IMR-90 (cell line): ENCODE measurements at regions not wholly inside any gene's neighbourhood (a gene's known extent, or its start where the extent isn't known, plus 50 kb on each side); places are given as distances from the start of the nearest gene placed in this dataset.
"Not testable (repeated sequence)": the region's sequence is repeated elsewhere in the genome, so short reads cannot be mapped to it uniquely, and the experiment has no call there.

Experiments used
- ATAC-seq: fragments of 200-7000 bp; cut with Tn5 transposase; 2 replicates; pipeline ENCODE4 v1.9.1; 2020; ENCODE audit warnings: low read depth, mild to moderate bottlenecking, moderate library complexity
- BruUV-seq: library from RNA; stranded (reverse); fragments of 400-500 nt; replicated peaks from 2 replicates; lab custom pipeline; 2021; lab: Mats Ljungman, UMichigan
- CTCF ChIA-PET: fragments of 300-600 bp; formaldehyde crosslinking; extraction: SDS; loops from one replicate; lab custom pipeline; 2021; ENCODE audit warnings: antibody characterized with exemption; lab: Yijun Ruan, JAX
- POLR2A ChIA-PET: fragments of 300-600 bp; sonication (Branson Sonifier 250); formaldehyde crosslinking; loops from one replicate; lab custom pipeline; 2022; ENCODE audit warnings: antibody characterized with exemption; ENCODE audit not compliant: unreplicated experiment; lab: Charles Lee
- DNase-seq: peaks from one replicate; pipeline ENCODE4 v3.0.0; 2013
- H2AFZ ChIP-seq: replicated peaks from 2 replicates; pipeline ENCODE3; 2013; ENCODE audit warnings: low read length, mild to moderate bottlenecking; ENCODE audit not compliant: poor library complexity
- H2AK5ac ChIP-seq: 2 replicates; pipeline ENCODE4 v1.6.1; 2013; ENCODE audit warnings: low read depth, low read length, inconsistent platforms
- H2AK9ac ChIP-seq: replicated peaks from 2 replicates; pipeline ENCODE3; 2013; ENCODE audit warnings: mild to moderate bottlenecking, low read depth, low read length, moderate library complexity; ENCODE audit not compliant: poor library complexity
- H2BK120ac ChIP-seq: 2 replicates; pipeline ENCODE4 v1.6.1; 2013; ENCODE audit warnings: low read depth, low read length, inconsistent platforms
- H2BK15ac ChIP-seq: 3 replicates; pipeline ENCODE4 v1.6.1; 2013; ENCODE audit warnings: low read depth, low read length, inconsistent platforms
- H2BK20ac ChIP-seq: 2 replicates; pipeline ENCODE4 v1.6.1; 2013; ENCODE audit warnings: low read depth, mild to moderate bottlenecking, inconsistent platforms, low read length, moderate library complexity
- H2BK5ac ChIP-seq: 2 replicates; pipeline ENCODE4 v1.6.1; 2013; ENCODE audit warnings: mild to moderate bottlenecking, low read depth, low read length, inconsistent platforms; ENCODE audit not compliant: poor library complexity, severe bottlenecking
- H3K14ac ChIP-seq: replicated peaks from 2 replicates; pipeline ENCODE4 v1.6.1; 2013; ENCODE audit warnings: low read depth, low read length, inconsistent platforms
- H3K18ac ChIP-seq: 2 replicates; pipeline ENCODE4 v1.6.1; 2013; ENCODE audit warnings: low read depth, low read length, control low read depth
- H3K23ac ChIP-seq: 2 replicates; pipeline ENCODE4 v1.6.1; 2013; ENCODE audit warnings: low read depth, low read length, inconsistent platforms
- H3K27ac ChIP-seq: 2 replicates; pipeline ENCODE4 v1.5.1; 2013; ENCODE audit warnings: mild to moderate bottlenecking, control low read depth, low read length; ENCODE audit not compliant: insufficient read depth
- H3K27me3 ChIP-seq: 2 replicates; pipeline ENCODE4 v1.6.1; 2013; ENCODE audit warnings: low read length; ENCODE audit not compliant: control insufficient read depth, insufficient read depth
- H3K36me3 ChIP-seq: 2 replicates; pipeline ENCODE4 v1.6.1; 2013; ENCODE audit warnings: low read length, mixed read lengths; ENCODE audit not compliant: control insufficient read depth, insufficient read depth
- H3K4ac ChIP-seq: 2 replicates; pipeline ENCODE4 v1.6.1; 2013; ENCODE audit warnings: low read depth, low read length, inconsistent platforms
- H3K4me1 ChIP-seq: 2 replicates; pipeline ENCODE4 v1.6.1; 2013; ENCODE audit warnings: low read length, mixed read lengths; ENCODE audit not compliant: control insufficient read depth, insufficient read depth
- H3K4me2 ChIP-seq: 2 replicates; pipeline ENCODE4 v1.6.1; 2013; ENCODE audit warnings: low read depth, mild to moderate bottlenecking, control low read depth, low read length, moderate library complexity
- H3K4me3 ChIP-seq: 2 replicates; pipeline ENCODE4 v1.5.1; 2013; ENCODE audit warnings: low read depth, mild to moderate bottlenecking, control low read depth, low read length, moderate library complexity; ENCODE audit not compliant: insufficient read depth
- H3K56ac ChIP-seq: 2 replicates; pipeline ENCODE4 v1.6.1; 2013; ENCODE audit warnings: low read length, inconsistent platforms; ENCODE audit not compliant: insufficient read depth; ENCODE audit errors: extremely low read depth
- H3K79me1 ChIP-seq, 2 experiments: 2 replicates each; pipeline ENCODE4 v1.6.1; 2013; ENCODE audit warnings: low read length in 2 of 2, inconsistent platforms in 1 of 2, low read depth in 1 of 2
- H3K9ac ChIP-seq: 2 replicates; pipeline ENCODE4 v1.6.1; 2013; ENCODE audit warnings: low read depth, low read length, control low read depth
- H3K9me1 ChIP-seq: 2 replicates; pipeline ENCODE4 v1.6.1; 2013; ENCODE audit warnings: low read length, inconsistent platforms; ENCODE audit not compliant: insufficient read depth
- H3K9me3 ChIP-seq: 2 replicates; pipeline ENCODE4 v1.6.1; 2013; ENCODE audit warnings: low read length; ENCODE audit not compliant: control insufficient read depth, insufficient read depth
- H4K20me1 ChIP-seq: 2 replicates; pipeline ENCODE4 v1.6.1; 2013; ENCODE audit warnings: low read length, inconsistent platforms; ENCODE audit not compliant: insufficient read depth
- H4K5ac ChIP-seq: 2 replicates; pipeline ENCODE4 v1.6.1; 2013; ENCODE audit warnings: mild to moderate bottlenecking, low read depth, low read length, control low read depth
- H4K8ac ChIP-seq, 2 experiments: 2 replicates each; pipeline ENCODE4 v1.6.1; 2013; ENCODE audit warnings: low read depth in 2 of 2, low read length in 2 of 2, control low read depth in 1 of 2, inconsistent platforms in 1 of 2
- H4K91ac ChIP-seq: 2 replicates; pipeline ENCODE4 v1.6.1; 2013; ENCODE audit warnings: low read depth, low read length, inconsistent platforms; ENCODE audit not compliant: insufficient read depth
- whole genome bisulfite sequencing, 2 experiments: methylation state at CpG; one replicate each; pipeline versions ENCODE4 v1.1.5 to v1.1.7; 2013; ENCODE audit warnings: missing lambda C conversion rate in 2 of 2; ENCODE audit not compliant: insufficient read length in 1 of 2; ENCODE audit errors: extremely low coverage in 2 of 2; 5-methylcytosine and 5-hydroxymethylcytosine counted together
- dilution Hi-C: fragments of 300-500 bp; cut with HindIII; formaldehyde crosslinking; loops from one replicate; pipeline ENCODE4 v1.14.3; 2018; ENCODE audit warnings: low sequenced_read_pairs; ENCODE audit not compliant: unreplicated experiment
- in situ Hi-C: fragments of 300-500 bp; cut with MboI; formaldehyde crosslinking; loops from 3 replicates; pipeline ENCODE4 v1.14.3; 2019; ENCODE audit warnings: low sequenced_read_pairs, inconsistent platforms, mixed read lengths
- intact Hi-C: fragments of 100-400 bp; cut with micrococcal nuclease; formaldehyde crosslinking; loops from 2 replicates; pipeline ENCODE4 v1.10.0; 2022

DNA sequence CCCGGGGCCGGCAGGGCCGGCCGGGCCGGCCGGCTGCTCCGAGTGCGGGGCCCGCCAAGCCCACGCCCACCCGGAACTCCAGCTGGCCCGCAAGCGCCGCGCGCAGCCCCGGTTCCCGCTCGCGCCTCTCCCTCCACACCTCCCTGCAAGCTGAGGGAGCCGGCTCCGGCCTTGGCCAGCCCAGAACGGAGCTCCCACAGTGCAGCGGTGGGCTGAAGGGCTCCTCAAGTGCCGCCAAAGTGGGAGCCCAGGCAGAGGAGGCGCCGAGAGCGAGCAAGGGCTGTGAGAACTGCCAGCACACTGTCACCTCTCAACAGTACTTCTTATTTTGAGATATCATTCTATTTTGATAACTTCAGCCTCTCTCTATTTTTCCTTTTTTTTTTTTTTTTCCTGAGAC lies 112.3 kb downstream of the NAB1 start:
- CTCF ChIA-PET, H3K27me3 ChIP-seq, in situ Hi-C loops, H3K9me3 ChIP-seq, H3K9me1 ChIP-seq, H4K5ac ChIP-seq, H3K56ac ChIP-seq, H3K4me2 ChIP-seq, H3K9ac ChIP-seq, H2AK5ac ChIP-seq, ATAC-seq, H4K8ac ChIP-seq, H2AFZ ChIP-seq, H3K23ac ChIP-seq, H3K14ac ChIP-seq, BruUV-seq, H4K91ac ChIP-seq, dilution Hi-C loops, H3K36me3 ChIP-seq, H2BK15ac ChIP-seq, H4K20me1 ChIP-seq, H2BK20ac ChIP-seq, H2BK5ac ChIP-seq, H3K4me1 ChIP-seq, H2AK9ac ChIP-seq, POLR2A ChIA-PET, H3K18ac ChIP-seq, H3K4me3 ChIP-seq, H2BK120ac ChIP-seq, H3K4ac ChIP-seq, H3K27ac ChIP-seq, intact Hi-C loops, H3K79me1 ChIP-seq, DNase-seq: not testable (repeated sequence)
- WGBS, 2 experiments: no CpG with 5 or more reads among the region's 28 CpGs
